Activated CD8-positive, alpha-beta T cell treated with anti-CD3 and anti-CD28 coated beads for 36 hours (primary cell): ENCODE measurements at regions not wholly inside any gene's neighbourhood (a gene's known extent, or its start where the extent isn't known, plus 50 kb on each side); places are given as distances from the start of the nearest gene placed in this dataset.

Experiments used
- ATAC-seq: fragments of 200-7000 bp; cut with Tn5 transposase; one replicate; pipeline ENCODE4 v1.10.0; 2021; ENCODE audit warnings: mild to moderate bottlenecking, moderate library complexity
- CTCF ChIA-PET: fragments of 350-600 bp; sonication (Branson Sonifier 250); formaldehyde crosslinking; loops from one replicate; lab custom pipeline; 2021; ENCODE audit warnings: antibody characterized with exemption; lab: Charles Lee
- POLR2A ChIA-PET: fragments of 350-600 bp; sonication (Branson Sonifier 250); formaldehyde crosslinking; loops from one replicate; lab custom pipeline; 2021; ENCODE audit warnings: antibody characterized with exemption; lab: Charles Lee
- DNase-seq: peaks from one replicate; pipeline ENCODE4 v3.0.0-alpha.2; 2020
- H3K27ac Mint-ChIP-seq: one replicate; pipeline ENCODE4 v1.8.0; 2021; ENCODE audit warnings: mild to moderate bottlenecking, mixed read lengths
- H3K27me3 Mint-ChIP-seq: one replicate; pipeline ENCODE4 v1.8.0; 2021; ENCODE audit warnings: mixed read lengths
- H3K36me3 Mint-ChIP-seq: one replicate; pipeline ENCODE4 v1.8.0; 2021; ENCODE audit warnings: low read depth, mixed read lengths
- H3K4me1 Mint-ChIP-seq: one replicate; pipeline ENCODE4 v1.8.0; 2021; ENCODE audit warnings: low read depth, mixed read lengths
- H3K4me3 Mint-ChIP-seq: one replicate; pipeline ENCODE4 v1.8.0; 2021; ENCODE audit warnings: mild to moderate bottlenecking, moderate library complexity, mixed read lengths
- H3K9me3 Mint-ChIP-seq: one replicate; pipeline ENCODE4 v1.8.0; 2021; ENCODE audit warnings: mixed read lengths
- intact Hi-C: fragments of 100-400 bp; cut with micrococcal nuclease; formaldehyde crosslinking; loops from one replicate; pipeline ENCODE4 v1.10.0; 2022
- TF ChIP-seq, protein P1 (sequence below): fragments of 200-600 bp; IDR thresholded peaks from one replicate; pipeline ENCODE4 v1.8.0; 2022; ENCODE audit warnings: antibody characterized with exemption, mild to moderate bottlenecking

DNA sequence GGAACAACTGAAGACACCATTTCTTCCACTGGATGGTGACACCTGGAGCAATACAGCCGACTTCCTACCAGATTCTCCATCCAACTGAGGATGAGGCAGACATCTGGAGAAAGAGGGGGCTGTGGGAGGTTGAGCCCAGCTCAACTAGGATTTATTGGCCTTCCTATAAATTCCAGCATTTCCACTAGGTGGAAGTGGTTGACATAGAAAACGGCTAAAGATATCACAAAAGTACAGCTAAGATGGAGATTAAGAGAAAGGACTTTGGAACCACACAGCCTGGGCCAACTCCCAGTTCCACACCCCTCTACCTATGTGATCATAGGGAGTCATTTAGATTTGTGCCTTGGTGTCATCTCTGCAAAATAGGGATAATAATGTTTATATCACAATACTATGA, 61.3 kb upstream of the CAV2 start:
- H3K9me3 Mint-ChIP-seq, result no peaks in the 10 kb centered on the region
- no peak for DNase-seq

DNA sequence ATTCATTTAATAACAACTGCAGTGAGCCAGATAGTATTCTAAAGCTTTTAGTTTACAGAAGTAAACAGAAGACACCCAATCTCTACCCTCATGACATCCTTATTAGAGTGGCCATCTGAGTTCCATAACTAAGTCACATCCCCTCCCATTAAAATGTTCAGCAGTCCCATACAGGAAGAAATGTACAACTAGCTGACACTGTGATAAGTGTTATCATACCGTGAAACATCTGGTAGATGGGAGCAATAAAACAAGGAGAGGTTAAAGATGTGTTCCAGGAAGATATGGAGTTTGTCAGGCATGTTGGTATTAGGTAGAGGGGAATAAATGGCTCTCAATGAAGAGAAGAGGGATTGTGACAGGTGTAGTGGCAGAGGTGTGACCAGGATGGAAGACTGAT, 60.5 kb upstream of the CAV2 start:
- Mint-ChIP-seq H3K9me3 (no peaks in the 10 kb centered on the region), H3K36me3 (no peaks in the 10 kb centered on the region), H3K4me3 (no peak overlapping the region), H3K4me1 (no peaks in the 10 kb centered on the region), H3K27me3 (peaks cover 7% of the 10 kb centered on the region), H3K27ac (no peak overlapping the region)
- intact Hi-C loops, result no loop called here
- ATAC-seq (no peak), DNase-seq (no peak)
- ChIA-PET POLR2A (no interaction called here), CTCF (interaction anchor here (1.3 kb wide), 1 partner anchor 143 kb away, joined by 3 read pairs; no protein-coding TSS in a partner anchor)
- TF ChIP-seq, protein P1, sequence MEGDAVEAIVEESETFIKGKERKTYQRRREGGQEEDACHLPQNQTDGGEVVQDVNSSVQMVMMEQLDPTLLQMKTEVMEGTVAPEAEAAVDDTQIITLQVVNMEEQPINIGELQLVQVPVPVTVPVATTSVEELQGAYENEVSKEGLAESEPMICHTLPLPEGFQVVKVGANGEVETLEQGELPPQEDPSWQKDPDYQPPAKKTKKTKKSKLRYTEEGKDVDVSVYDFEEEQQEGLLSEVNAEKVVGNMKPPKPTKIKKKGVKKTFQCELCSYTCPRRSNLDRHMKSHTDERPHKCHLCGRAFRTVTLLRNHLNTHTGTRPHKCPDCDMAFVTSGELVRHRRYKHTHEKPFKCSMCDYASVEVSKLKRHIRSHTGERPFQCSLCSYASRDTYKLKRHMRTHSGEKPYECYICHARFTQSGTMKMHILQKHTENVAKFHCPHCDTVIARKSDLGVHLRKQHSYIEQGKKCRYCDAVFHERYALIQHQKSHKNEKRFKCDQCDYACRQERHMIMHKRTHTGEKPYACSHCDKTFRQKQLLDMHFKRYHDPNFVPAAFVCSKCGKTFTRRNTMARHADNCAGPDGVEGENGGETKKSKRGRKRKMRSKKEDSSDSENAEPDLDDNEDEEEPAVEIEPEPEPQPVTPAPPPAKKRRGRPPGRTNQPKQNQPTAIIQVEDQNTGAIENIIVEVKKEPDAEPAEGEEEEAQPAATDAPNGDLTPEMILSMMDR, result no peak

More for the DNA sequence above, 61.3 kb upstream of the CAV2 start:
- no peak for ATAC-seq
- H3K27me3 Mint-ChIP-seq, result peaks cover 6% of the 10 kb centered on the region
- POLR2A ChIA-PET, result no interaction called here
- intact Hi-C loops, result no loop called here
- no peaks in the 10 kb centered on the region for H3K4me1 Mint-ChIP-seq
- no peak overlapping the region for H3K4me3 Mint-ChIP-seq
- no peak overlapping the region for H3K27ac Mint-ChIP-seq
- H3K36me3 Mint-ChIP-seq, result no peaks in the 10 kb centered on the region
- CTCF ChIA-PET, result no interaction called here
- TF ChIP-seq, protein P1, result no peak

DNA sequence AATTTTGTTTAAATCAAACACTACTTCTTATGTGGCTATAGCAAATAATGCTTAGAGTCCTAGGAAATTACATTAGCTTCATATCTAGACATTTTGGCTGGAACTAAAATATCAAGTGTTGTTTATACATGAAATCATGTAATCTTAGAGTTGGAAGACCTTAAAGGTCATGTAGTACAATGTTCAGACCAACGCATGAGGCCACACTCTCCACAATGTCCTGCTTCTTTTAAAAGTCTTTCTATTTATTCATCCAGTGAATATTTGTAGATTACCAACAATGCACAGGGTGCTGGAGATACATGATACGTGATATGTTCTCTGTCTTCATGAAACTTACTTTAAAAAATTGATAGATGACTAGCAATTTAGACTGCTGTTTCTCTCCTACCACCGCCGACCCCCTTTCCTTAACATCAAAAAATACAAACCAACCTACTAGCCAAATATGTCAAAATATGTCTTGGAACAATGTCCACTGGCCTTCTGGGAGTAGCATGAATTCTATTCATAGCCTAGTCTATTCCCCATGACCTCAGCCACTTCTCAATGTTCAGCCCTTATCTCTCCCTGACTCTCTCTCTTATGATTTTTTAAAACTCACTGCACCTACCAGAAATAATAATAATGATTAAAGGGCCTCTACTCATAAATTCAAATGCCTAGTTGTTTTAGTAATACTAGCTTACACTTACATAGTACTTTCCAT, 59.5 kb upstream of the CAV2 start:
- H3K27me3 Mint-ChIP-seq, result peaks cover 10% of the 10 kb centered on the region
- ATAC-seq (no peak), DNase-seq (no peak)
- H3K36me3 Mint-ChIP-seq, result no peaks in the 10 kb centered on the region
- ChIA-PET CTCF (interaction anchor here (1.3 kb wide), 1 partner anchor 142 kb away, joined by 3 read pairs; no protein-coding TSS in a partner anchor), POLR2A (no interaction called here)
- TF ChIP-seq, protein P1, result no peak
- H3K4me3 Mint-ChIP-seq, result no peak overlapping the region
- H3K27ac Mint-ChIP-seq, result no peak overlapping the region
- intact Hi-C loops, result no loop called here
- no peaks in the 10 kb centered on the region for H3K4me1 Mint-ChIP-seq
- no peaks in the 10 kb centered on the region for H3K9me3 Mint-ChIP-seq

GRCh38 chr7:116441534-116441933, 58.0 kb upstream of the CAV2 start:
- ChIA-PET POLR2A (no interaction called here), CTCF (no interaction called here)
- H3K27ac Mint-ChIP-seq, result no peak overlapping the region

DNA sequence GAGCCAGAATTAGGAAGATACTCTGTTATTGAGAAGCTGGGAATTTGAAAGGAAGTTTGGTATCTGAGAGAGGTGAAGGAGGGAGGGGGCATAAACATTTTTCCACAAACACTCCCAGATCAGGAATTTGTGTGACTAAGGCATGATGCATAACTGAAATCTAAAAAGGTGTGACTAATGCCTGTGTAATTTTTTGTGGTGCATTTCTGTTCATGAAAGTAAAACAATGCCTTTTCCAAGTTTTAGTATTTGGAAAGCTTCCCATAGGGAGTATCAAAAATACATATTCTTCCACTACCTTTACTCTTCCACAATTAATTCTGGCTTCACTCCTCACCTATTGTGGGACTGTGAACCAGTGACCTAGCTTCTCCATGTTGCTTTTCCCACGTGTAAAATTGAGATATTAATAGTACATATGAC, 56.4 kb upstream of the CAV2 start:
- no peak for DNase-seq
- no peak for ATAC-seq
- H3K27me3 Mint-ChIP-seq, result peaks cover 10% of the 10 kb centered on the region
- no peak overlapping the region for H3K4me3 Mint-ChIP-seq
- ChIA-PET POLR2A (no interaction called here), CTCF (no interaction called here)
- H3K9me3 Mint-ChIP-seq, result no peaks in the 10 kb centered on the region
- TF ChIP-seq, protein P1, result no peak
- no peaks in the 10 kb centered on the region for H3K36me3 Mint-ChIP-seq
- intact Hi-C loops, result no loop called here
- H3K4me1 Mint-ChIP-seq, result no peaks in the 10 kb centered on the region
- H3K27ac Mint-ChIP-seq, result no peak overlapping the region

More at GRCh38 chr7:116441534-116441933, 58.0 kb upstream of the CAV2 start:
- TF ChIP-seq, protein P1, result no peak
- intact Hi-C loops, result no loop called here
- H3K9me3 Mint-ChIP-seq, result no peaks in the 10 kb centered on the region
- no peak overlapping the region for H3K4me3 Mint-ChIP-seq
- H3K36me3 Mint-ChIP-seq, result no peaks in the 10 kb centered on the region
- no peaks in the 10 kb centered on the region for H3K4me1 Mint-ChIP-seq
- DNase-seq (no peak), ATAC-seq (no peak)
- peaks cover 10% of the 10 kb centered on the region for H3K27me3 Mint-ChIP-seq
